Nephron (organoid): ENCODE measurements at regions not wholly inside any gene's neighbourhood (a gene's known extent, or its start where the extent isn't known, plus 50 kb on each side); places are given as distances from the start of the nearest gene placed in this dataset.

Experiments
- H3K27ac Mint-ChIP-seq, 3 experiments: 2 replicates each; pipeline ENCODE4 v1.8.0; 2020; ENCODE audit warnings: mixed read lengths in 3 of 3, mild to moderate bottlenecking in 2 of 3, moderate library complexity in 1 of 3
- H3K27me3 Mint-ChIP-seq: 2 replicates; pipeline ENCODE4 v1.8.0; 2021; ENCODE audit warnings: low read depth, mild to moderate bottlenecking, moderate library complexity, mixed read lengths
- H3K36me3 Mint-ChIP-seq: 2 replicates; pipeline ENCODE4 v1.8.0; 2020; ENCODE audit warnings: low read depth, mixed read lengths
- H3K4me1 Mint-ChIP-seq: 2 replicates; pipeline ENCODE4 v1.8.0; 2020; ENCODE audit warnings: mixed read lengths
- H3K4me3 Mint-ChIP-seq, 3 experiments: 2 replicates each; pipeline ENCODE4 v1.8.0; 2020; ENCODE audit warnings: mild to moderate bottlenecking in 3 of 3, mixed read lengths in 3 of 3, moderate library complexity in 2 of 3
- H3K9me3 Mint-ChIP-seq: 2 replicates; pipeline ENCODE4 v1.8.0; 2020; ENCODE audit warnings: mixed read lengths
- TF ChIP-seq, protein P1 (sequence below), 3 experiments: fragments of 200-600 bp; sonication (generic); IDR thresholded peaks; one replicate each; pipeline ENCODE4 v1.5.0; 2021; ENCODE audit warnings: antibody characterized with exemption in 3 of 3; ENCODE audit not compliant: unreplicated experiment in 3 of 3

DNA sequence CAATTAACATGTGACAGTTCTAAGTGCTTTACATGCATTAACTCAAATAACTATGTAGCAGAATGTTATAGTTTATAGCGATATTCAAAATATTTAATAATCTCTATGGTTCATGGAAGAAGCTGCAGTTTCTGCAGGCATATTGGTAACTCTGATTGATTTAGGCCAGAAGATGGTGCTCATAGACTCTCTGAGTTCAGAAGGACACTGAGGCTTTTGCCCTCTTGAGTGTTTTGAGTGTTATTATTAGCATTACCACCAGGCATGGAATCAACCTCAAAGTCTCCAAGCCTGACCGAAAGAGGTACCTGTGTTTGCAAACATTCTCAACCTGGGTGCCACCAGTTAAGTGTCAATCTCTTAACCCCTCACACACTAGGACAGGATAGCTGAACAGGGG is 792.3 kb upstream of the PCDH7 start:
- no peaks in the 10 kb centered on the region for H3K4me1 Mint-ChIP-seq
- H3K4me3 Mint-ChIP-seq: no peak overlapping the region
- H3K27me3 Mint-ChIP-seq: no peaks in the 10 kb centered on the region
- no peaks in the 10 kb centered on the region for H3K36me3 Mint-ChIP-seq
- TF ChIP-seq, protein P1, sequence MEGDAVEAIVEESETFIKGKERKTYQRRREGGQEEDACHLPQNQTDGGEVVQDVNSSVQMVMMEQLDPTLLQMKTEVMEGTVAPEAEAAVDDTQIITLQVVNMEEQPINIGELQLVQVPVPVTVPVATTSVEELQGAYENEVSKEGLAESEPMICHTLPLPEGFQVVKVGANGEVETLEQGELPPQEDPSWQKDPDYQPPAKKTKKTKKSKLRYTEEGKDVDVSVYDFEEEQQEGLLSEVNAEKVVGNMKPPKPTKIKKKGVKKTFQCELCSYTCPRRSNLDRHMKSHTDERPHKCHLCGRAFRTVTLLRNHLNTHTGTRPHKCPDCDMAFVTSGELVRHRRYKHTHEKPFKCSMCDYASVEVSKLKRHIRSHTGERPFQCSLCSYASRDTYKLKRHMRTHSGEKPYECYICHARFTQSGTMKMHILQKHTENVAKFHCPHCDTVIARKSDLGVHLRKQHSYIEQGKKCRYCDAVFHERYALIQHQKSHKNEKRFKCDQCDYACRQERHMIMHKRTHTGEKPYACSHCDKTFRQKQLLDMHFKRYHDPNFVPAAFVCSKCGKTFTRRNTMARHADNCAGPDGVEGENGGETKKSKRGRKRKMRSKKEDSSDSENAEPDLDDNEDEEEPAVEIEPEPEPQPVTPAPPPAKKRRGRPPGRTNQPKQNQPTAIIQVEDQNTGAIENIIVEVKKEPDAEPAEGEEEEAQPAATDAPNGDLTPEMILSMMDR (IDR thresholded peaks at IDR 0.05; ENCODE audit: unreplicated experiment in 3 of 3): no peak
- H3K27ac Mint-ChIP-seq: no peak overlapping the region
- peaks cover 7% of the 10 kb centered on the region for H3K9me3 Mint-ChIP-seq

DNA sequence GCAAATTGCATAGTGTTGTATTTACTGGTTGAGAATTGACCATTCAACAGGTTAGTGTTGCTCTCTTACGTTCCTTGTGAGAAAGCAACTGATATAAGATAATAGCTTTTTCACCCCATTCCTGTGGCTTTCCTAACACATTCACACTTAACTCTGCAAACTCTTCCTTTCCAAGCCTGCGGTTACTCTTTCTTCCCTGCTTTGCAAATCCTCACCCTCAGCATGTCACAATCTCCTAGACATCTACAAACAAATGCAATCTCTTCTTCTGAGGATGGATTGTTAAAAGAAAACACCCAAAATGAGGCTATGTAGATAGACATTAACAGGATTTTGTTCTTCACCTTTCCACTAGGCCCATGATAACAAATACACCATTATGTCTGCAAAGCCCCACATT is 771.7 kb upstream of the PCDH7 start:
- Mint-ChIP-seq H3K36me3 (no peaks in the 10 kb centered on the region), H3K27ac (no peak overlapping the region), H3K9me3 (no peaks in the 10 kb centered on the region), H3K4me3 (no peak overlapping the region), H3K27me3 (no peaks in the 10 kb centered on the region), H3K4me1 (no peaks in the 10 kb centered on the region)
- TF ChIP-seq, protein P1 (IDR thresholded peaks at IDR 0.05; ENCODE audit: unreplicated experiment in 3 of 3): no peak

DNA sequence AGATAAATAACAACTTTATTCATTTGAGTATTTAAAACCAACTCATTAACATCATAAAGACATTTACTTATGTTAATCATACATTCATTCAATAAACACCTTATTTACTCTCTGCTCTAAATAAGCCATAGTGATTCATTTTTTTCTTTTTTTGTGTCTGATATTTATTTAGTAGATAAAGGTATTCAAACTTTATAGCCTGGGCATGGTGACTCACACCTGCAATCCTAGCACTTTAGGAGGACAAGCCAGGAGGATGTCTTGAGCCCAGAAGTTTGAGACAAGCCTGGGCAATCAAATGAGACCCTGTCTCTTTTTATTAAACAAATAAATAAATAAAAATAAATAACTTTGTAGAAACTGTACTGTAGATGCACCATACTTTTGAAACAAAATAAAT is 771.3 kb upstream of the PCDH7 start:
- H3K27me3 Mint-ChIP-seq: no peaks in the 10 kb centered on the region
- TF ChIP-seq, protein P1 (IDR thresholded peaks at IDR 0.05; ENCODE audit: unreplicated experiment in 3 of 3): no peak
- no peaks in the 10 kb centered on the region for H3K36me3 Mint-ChIP-seq
- H3K27ac Mint-ChIP-seq: no peak overlapping the region
- H3K4me3 Mint-ChIP-seq: no peak overlapping the region
- H3K4me1 Mint-ChIP-seq: no peaks in the 10 kb centered on the region
- H3K9me3 Mint-ChIP-seq: no peaks in the 10 kb centered on the region

DNA sequence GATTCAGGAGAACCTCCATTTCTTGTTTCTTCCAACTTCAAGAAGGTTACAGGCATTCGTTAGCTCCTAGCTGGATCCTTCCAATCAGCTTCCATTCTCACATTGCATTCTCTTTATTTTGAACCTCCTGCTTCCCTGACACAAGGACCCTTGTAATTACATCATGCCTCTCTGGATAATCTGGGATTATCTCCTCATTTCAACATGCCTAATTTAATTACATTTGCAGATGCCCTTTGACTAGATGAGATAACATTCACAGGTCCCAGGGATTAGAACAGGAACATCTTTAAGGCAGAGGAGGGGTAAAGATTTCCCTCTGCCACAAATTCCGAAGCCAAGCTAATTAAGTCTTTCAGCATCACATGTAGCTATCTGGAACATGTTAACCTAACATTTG is 753.8 kb upstream of the PCDH7 start:
- TF ChIP-seq, protein P1 (IDR thresholded peaks at IDR 0.05; ENCODE audit: unreplicated experiment in 3 of 3): no peak
- Mint-ChIP-seq H3K9me3 (no peaks in the 10 kb centered on the region), H3K4me1 (no peaks in the 10 kb centered on the region), H3K27me3 (no peaks in the 10 kb centered on the region), H3K4me3 (no peak overlapping the region), H3K36me3 (no peaks in the 10 kb centered on the region), H3K27ac (no peak overlapping the region)

DNA sequence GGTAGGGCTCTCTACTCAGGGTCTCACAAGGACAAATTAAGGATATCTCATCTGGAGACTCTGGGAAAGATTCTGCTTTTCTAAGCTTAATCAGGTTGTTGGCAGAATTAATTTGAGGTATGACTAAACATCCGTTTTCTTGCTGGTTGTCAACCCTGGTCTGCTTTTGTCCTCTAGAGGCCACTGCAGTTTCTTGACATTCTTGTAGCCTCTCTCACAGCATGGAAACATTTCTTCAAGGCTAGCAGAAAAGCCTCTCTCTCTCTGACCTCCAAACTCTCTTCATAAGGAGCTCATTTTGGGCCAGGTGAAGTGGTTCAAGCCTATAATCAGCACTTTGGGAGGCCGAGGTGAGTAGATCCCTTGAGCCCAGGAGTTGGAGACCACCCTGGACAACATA is 749.5 kb upstream of the PCDH7 start:
- Mint-ChIP-seq H3K27ac (no peak overlapping the region), H3K4me1 (no peaks in the 10 kb centered on the region), H3K36me3 (no peaks in the 10 kb centered on the region)

DNA sequence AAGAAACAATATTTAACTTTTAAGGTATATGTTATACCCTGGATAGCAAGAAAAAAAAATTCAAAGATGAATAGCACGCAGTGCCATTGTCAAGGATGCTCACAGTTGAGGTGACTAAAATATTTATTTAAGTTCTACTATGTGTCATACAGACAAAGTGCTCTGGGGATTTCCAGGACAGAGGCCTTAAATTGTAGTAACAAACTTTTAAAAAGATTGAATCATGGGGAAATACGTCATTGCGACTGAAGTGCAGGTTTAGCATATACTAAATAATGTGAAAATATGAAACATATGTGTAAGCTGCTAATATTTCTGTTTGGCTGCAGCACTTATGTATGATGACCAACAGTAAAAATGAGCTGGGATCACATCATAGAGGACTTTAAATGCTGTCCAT is 748.0 kb upstream of the PCDH7 start:
- TF ChIP-seq, protein P1 (IDR thresholded peaks at IDR 0.05; ENCODE audit: unreplicated experiment in 3 of 3): no peak
- H3K27me3 Mint-ChIP-seq: no peaks in the 10 kb centered on the region
- no peaks in the 10 kb centered on the region for H3K9me3 Mint-ChIP-seq
- no peaks in the 10 kb centered on the region for H3K36me3 Mint-ChIP-seq
- H3K4me3 Mint-ChIP-seq: no peak overlapping the region
- no peaks in the 10 kb centered on the region for H3K4me1 Mint-ChIP-seq
- no peak overlapping the region for H3K27ac Mint-ChIP-seq

More for the DNA sequence above, 749.5 kb upstream of the PCDH7 start:
- TF ChIP-seq, protein P1 (IDR thresholded peaks at IDR 0.05; ENCODE audit: unreplicated experiment in 3 of 3): peak in 1 of 3 experiments; percentile 10
- Mint-ChIP-seq H3K4me3 (no peak overlapping the region), H3K9me3 (no peaks in the 10 kb centered on the region), H3K27me3 (no peaks in the 10 kb centered on the region)
